Panc1 (cell line): ENCODE measurements at regions not wholly inside any gene's neighbourhood (a gene's known extent, or its start where the extent isn't known, plus 50 kb on each side); places are given as distances from the start of the nearest gene placed in this dataset.

ENCODE experiments used
- ATAC-seq: fragments of 200-7000 bp; cut with Tn5 transposase; 2 replicates; pipeline ENCODE4 v1.9.1; 2020; ENCODE audit warnings: mild to moderate bottlenecking, moderate library complexity
- BruUV-seq: library from RNA; stranded (reverse); fragments of 400-500 nt; replicated peaks from 2 replicates; lab custom pipeline; 2021; lab: Mats Ljungman, UMichigan
- CTCF ChIA-PET: fragments of 300-600 bp; sonication (Branson Sonifier 250); formaldehyde crosslinking; loops from one replicate; lab custom pipeline; 2022; ENCODE audit warnings: antibody characterized with exemption; lab: Charles Lee
- POLR2A ChIA-PET: fragments of 300-600 bp; sonication (Branson Sonifier 250); formaldehyde crosslinking; loops from one replicate; lab custom pipeline; 2022; ENCODE audit warnings: antibody characterized with exemption; lab: Charles Lee
- DNase-seq: peaks from one replicate; pipeline ENCODE4 v3.0.0-alpha.2; 2010; ENCODE audit warnings: low read depth, low spot score
- H3K27ac ChIP-seq: 2 replicates; pipeline ENCODE4 v1.5.1; 2011; ENCODE audit warnings: mild to moderate bottlenecking, low read length, inconsistent platforms
- H3K27me3 ChIP-seq: fragments of 200-500 bp; sonication (Bioruptor generic); 2 replicates; pipeline ENCODE4 v1.6.0; 2014; ENCODE audit warnings: low read length, inconsistent platforms; ENCODE audit not compliant: control insufficient read depth, insufficient read depth
- H3K36me3 ChIP-seq: fragments of 200-500 bp; sonication (Bioruptor generic); 2 replicates; pipeline ENCODE4 v1.5.1; 2014; ENCODE audit warnings: inconsistent platforms, mild to moderate bottlenecking, low read length, moderate library complexity; ENCODE audit not compliant: control insufficient read depth, insufficient read depth
- H3K4me1 ChIP-seq: 2 replicates; pipeline ENCODE4 v1.5.1; 2011; ENCODE audit warnings: inconsistent platforms, mild to moderate bottlenecking, low read length, moderate library complexity; ENCODE audit not compliant: control insufficient read depth, insufficient read depth
- H3K4me3 ChIP-seq, 2 experiments: 2 replicates each; pipeline ENCODE4 v1.5.1; 2011 to 2012; ENCODE audit warnings: low read depth in 2 of 2, low read length in 2 of 2, mild to moderate bottlenecking in 2 of 2, inconsistent platforms in 1 of 2, moderate library complexity in 1 of 2
- H3K9me3 ChIP-seq: fragments of 200-500 bp; sonication (Bioruptor generic); 2 replicates; pipeline ENCODE4 v1.5.1; 2014; ENCODE audit warnings: low read depth, mild to moderate bottlenecking, inconsistent platforms, low read length, moderate library complexity; ENCODE audit not compliant: control insufficient read depth, insufficient read depth
- POLR2AphosphoS5 ChIP-seq: IDR thresholded peaks from 2 replicates; pipeline ENCODE4 v1.6.1; 2012; ENCODE audit warnings: mild to moderate bottlenecking, low read depth, low read length, moderate library complexity
- SIN3A ChIP-seq: IDR thresholded peaks from 2 replicates; pipeline ENCODE4 v1.6.1; 2012; ENCODE audit warnings: low read depth, mild to moderate bottlenecking, low read length, moderate library complexity, borderline replicate concordance; ENCODE audit not compliant: insufficient read depth
- TCF7L2 ChIP-seq: IDR thresholded peaks from 2 replicates; pipeline ENCODE4 v1.6.1; 2011; ENCODE audit warnings: mild to moderate bottlenecking, low read depth, low read length, inconsistent platforms
- in situ Hi-C: cut with HindIII; loops from 2 replicates; pipeline ENCODE4 v1.10.0; 2016; ENCODE audit warnings: low sequenced_read_pairs, low pct_unique_long_range_greater_than_20kb
- intact Hi-C: fragments of 100-400 bp; cut with micrococcal nuclease; formaldehyde crosslinking; loops from one replicate; pipeline ENCODE4 v1.10.0; 2022; ENCODE audit not compliant: unreplicated experiment
- TF ChIP-seq, protein P1 (sequence below), 2 experiments: IDR thresholded peaks; 2 replicates each; pipeline ENCODE4 v1.6.1; 2011 to 2012; ENCODE audit warnings: low read depth in 2 of 2, control low read depth in 1 of 2, low read length in 1 of 2, mild to moderate bottlenecking in 1 of 2, moderate library complexity in 1 of 2; ENCODE audit not compliant: insufficient read depth in 1 of 2
- TF ChIP-seq, protein P2 (sequence below): fragments of 450-650 bp; IDR thresholded peaks from 2 replicates; pipeline ENCODE4 v1.5.1; 2017; ENCODE audit warnings: mild to moderate bottlenecking

DNA sequence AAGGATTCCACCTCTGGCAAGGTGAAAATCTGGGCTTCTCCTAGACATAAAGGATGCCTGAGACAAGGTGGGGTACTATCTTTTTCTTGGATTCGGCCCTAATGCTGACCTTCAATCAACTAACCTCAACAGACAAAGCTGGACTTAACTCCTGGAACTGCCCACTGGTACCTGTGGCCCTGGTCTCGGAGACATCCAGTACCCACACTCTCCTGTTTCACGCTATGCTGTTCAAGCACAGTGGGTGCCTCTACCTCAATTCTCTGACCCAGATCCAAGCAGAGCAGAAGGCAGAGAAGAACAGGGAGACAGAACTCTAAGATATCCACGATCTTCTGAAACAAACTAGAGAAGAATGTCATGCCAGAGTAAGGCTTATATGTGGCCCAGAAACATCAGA lies 189.8 kb upstream of the FOXQ1 start:
- in situ Hi-C loops (no loop called here), intact Hi-C loops (no loop called here)
- H3K36me3 ChIP-seq: no peaks in the 10 kb centered on the region
- H3K4me3 ChIP-seq: no peak overlapping the region
- POLR2A ChIA-PET: no interaction called here
- peaks cover 2% of the 10 kb centered on the region for H3K27me3 ChIP-seq
- ATAC-seq: no peak
- DNase-seq: no peak
- CTCF ChIA-PET: no interaction called here
- H3K9me3 ChIP-seq: no peaks in the 10 kb centered on the region
- BruUV-seq: no TSS peak
- H3K27ac ChIP-seq: no peak overlapping the region
- TF ChIP-seq POLR2AphosphoS5 (no peak), SIN3A (no peak), TCF7L2 (no peak)
- TF ChIP-seq, protein P1, sequence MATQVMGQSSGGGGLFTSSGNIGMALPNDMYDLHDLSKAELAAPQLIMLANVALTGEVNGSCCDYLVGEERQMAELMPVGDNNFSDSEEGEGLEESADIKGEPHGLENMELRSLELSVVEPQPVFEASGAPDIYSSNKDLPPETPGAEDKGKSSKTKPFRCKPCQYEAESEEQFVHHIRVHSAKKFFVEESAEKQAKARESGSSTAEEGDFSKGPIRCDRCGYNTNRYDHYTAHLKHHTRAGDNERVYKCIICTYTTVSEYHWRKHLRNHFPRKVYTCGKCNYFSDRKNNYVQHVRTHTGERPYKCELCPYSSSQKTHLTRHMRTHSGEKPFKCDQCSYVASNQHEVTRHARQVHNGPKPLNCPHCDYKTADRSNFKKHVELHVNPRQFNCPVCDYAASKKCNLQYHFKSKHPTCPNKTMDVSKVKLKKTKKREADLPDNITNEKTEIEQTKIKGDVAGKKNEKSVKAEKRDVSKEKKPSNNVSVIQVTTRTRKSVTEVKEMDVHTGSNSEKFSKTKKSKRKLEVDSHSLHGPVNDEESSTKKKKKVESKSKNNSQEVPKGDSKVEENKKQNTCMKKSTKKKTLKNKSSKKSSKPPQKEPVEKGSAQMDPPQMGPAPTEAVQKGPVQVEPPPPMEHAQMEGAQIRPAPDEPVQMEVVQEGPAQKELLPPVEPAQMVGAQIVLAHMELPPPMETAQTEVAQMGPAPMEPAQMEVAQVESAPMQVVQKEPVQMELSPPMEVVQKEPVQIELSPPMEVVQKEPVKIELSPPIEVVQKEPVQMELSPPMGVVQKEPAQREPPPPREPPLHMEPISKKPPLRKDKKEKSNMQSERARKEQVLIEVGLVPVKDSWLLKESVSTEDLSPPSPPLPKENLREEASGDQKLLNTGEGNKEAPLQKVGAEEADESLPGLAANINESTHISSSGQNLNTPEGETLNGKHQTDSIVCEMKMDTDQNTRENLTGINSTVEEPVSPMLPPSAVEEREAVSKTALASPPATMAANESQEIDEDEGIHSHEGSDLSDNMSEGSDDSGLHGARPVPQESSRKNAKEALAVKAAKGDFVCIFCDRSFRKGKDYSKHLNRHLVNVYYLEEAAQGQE (IDR thresholded peaks at IDR 0.05; ENCODE audit: insufficient read depth in 1 of 2, low read depth in 2 of 2, low read length in 1 of 2): no peak
- TF ChIP-seq, protein P2, sequence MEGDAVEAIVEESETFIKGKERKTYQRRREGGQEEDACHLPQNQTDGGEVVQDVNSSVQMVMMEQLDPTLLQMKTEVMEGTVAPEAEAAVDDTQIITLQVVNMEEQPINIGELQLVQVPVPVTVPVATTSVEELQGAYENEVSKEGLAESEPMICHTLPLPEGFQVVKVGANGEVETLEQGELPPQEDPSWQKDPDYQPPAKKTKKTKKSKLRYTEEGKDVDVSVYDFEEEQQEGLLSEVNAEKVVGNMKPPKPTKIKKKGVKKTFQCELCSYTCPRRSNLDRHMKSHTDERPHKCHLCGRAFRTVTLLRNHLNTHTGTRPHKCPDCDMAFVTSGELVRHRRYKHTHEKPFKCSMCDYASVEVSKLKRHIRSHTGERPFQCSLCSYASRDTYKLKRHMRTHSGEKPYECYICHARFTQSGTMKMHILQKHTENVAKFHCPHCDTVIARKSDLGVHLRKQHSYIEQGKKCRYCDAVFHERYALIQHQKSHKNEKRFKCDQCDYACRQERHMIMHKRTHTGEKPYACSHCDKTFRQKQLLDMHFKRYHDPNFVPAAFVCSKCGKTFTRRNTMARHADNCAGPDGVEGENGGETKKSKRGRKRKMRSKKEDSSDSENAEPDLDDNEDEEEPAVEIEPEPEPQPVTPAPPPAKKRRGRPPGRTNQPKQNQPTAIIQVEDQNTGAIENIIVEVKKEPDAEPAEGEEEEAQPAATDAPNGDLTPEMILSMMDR: no peak
- H3K4me1 ChIP-seq: no peaks in the 10 kb centered on the region

- H3K36me3 ChIP-seq: no peaks in the 10 kb centered on the region
- ChIA-PET POLR2A (no interaction called here), CTCF (no interaction called here)
- DNase-seq (no peak), ATAC-seq (no peak)
- BruUV-seq: no TSS peak
- intact Hi-C loops: no loop called here
- H3K27ac ChIP-seq: no peak overlapping the region
- no peak for TF ChIP-seq POLR2AphosphoS5
- H3K27me3 ChIP-seq: peaks cover 2% of the 10 kb centered on the region; the same call in 1 of the 2 replicates
- H3K4me1 ChIP-seq: no peaks in the 10 kb centered on the region
- no peaks in the 10 kb centered on the region for H3K9me3 ChIP-seq
- no peak overlapping the region for H3K4me3 ChIP-seq
- in situ Hi-C loops: no loop called here
These were observed 193.6 kb upstream of the FOXQ1 start for GRCh38 chr6:1118287-1118647.

DNA sequence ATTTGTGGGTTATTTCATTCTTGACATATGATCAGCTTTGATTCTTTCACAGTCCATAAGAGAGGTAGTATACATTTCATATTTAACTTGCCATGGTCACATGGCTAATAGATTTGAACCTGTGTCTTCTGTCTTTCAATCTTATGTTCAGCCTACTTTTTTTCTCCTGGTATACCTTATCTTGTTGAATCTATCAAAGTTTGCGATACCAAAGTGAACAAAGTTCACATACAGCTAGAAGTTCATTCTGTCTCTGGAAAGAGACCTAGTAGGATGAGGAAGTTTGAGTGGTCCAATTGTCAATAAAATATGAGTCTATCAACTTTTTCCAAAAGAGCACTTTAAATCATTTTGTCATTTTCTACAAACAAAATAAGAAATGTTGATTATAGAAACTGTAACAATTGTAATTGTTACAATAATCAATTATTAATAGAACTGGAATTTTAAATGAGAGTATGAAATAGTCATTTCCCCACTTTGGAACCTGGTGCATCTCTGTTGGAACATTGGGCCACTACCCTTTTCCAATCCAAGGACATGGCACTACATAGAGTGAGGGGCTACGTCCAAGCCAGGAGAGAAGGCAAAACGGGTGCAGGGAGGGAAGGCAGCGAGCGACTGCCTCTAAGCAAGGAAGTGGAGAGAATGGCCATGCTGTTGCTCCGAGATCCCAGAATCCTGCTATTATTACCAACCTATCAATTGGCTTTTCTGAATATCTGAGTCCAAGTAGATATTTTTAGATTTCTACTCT lies 194.2 kb upstream of the FOXQ1 start:
- Histone ChIP-seq H3K27ac (no peak overlapping the region), H3K36me3 (no peaks in the 10 kb centered on the region), H3K4me3 (no peak overlapping the region), H3K4me1 (no peaks in the 10 kb centered on the region), H3K27me3 (peaks cover 2% of the 10 kb centered on the region; the same call in 1 of the 2 replicates), H3K9me3 (no peaks in the 10 kb centered on the region)
- intact Hi-C loops: no loop called here
- POLR2A ChIA-PET: no interaction called here
- ATAC-seq: no peak
- in situ Hi-C loops: no loop called here
- no TSS peak for BruUV-seq
- no peak for DNase-seq
- TF ChIP-seq, protein P1 (IDR thresholded peaks at IDR 0.05; ENCODE audit: insufficient read depth in 1 of 2, low read depth in 2 of 2, low read length in 1 of 2): no peak
- TF ChIP-seq POLR2AphosphoS5: no peak
- TF ChIP-seq, protein P2: no peak
- no peak for TF ChIP-seq TCF7L2
- no peak for TF ChIP-seq SIN3A
- CTCF ChIA-PET: no interaction called here
